ENCODE measurements at regions not wholly inside any gene's neighbourhood (a gene's known extent, or its start where the extent isn't known, plus 50 kb on each side); places are given as distances from the start of the nearest gene placed in this dataset.

DNA sequence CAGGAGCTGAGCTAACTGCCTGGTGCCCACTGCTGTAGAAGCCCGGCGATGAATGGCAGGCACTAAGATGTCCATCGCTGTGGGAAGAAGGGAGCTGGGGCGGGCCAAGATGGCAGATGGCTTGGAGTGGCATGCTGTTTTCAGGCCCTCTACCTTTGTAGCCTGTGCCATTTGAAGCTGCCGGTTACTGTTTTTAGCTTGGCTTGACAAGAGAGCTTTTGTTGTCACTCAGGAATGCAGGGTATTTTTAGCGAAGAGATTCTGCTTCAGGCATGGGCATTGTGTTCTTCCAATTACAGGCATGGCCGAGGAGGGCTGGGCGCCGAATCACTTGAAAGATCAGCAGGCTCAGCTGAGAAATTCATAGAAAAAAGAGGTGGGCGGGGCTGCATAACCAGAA, 348.7 kb downstream of the RPS6KC1 start:
- TF ChIP-seq CTCF (IDR thresholded peaks at IDR 0.05 in 4 of 5, conservative IDR thresholded peaks at IDR 0.05 in 1 of 5) = no peak
- no peak for TF ChIP-seq POLR2A (IDR thresholded peaks at IDR 0.05)
